MM.1S (cell line): ENCODE measurements at regions not wholly inside any gene's neighbourhood (a gene's known extent, or its start where the extent isn't known, plus 50 kb on each side); places are given as distances from the start of the nearest gene placed in this dataset.

Experiments
- DNase-seq: peaks from one replicate; pipeline ENCODE4 v3.0.0-alpha.2; 2015
- H2AFZ ChIP-seq: fragments of 300-600 bp; sonication (generic); 2 replicates; pipeline ENCODE4 v1.6.0; 2016; ENCODE audit warnings: antibody characterized with exemption, low read length
- H3F3A ChIP-seq: fragments of 300-600 bp; sonication (generic); 2 replicates; pipeline ENCODE4 v1.6.1; 2016; ENCODE audit warnings: mild to moderate bottlenecking, antibody characterized with exemption, low read length, moderate library complexity, mixed read lengths; ENCODE audit not compliant: insufficient read depth
- H3K27ac ChIP-seq: fragments of 300-600 bp; sonication (generic); 2 replicates; pipeline ENCODE4 v1.5.1; 2016; ENCODE audit warnings: mild to moderate bottlenecking, low read length
- H3K27me3 ChIP-seq: fragments of 300-600 bp; sonication (generic); replicated peaks from 2 replicates; pipeline ENCODE4 v1.6.0; 2016; ENCODE audit warnings: low read length; ENCODE audit not compliant: insufficient read depth
- H3K36me3 ChIP-seq: fragments of 300-600 bp; sonication (generic); replicated peaks from 2 replicates; pipeline ENCODE4 v1.6.1; 2016; ENCODE audit warnings: mild to moderate bottlenecking, low read length, mixed read lengths; ENCODE audit not compliant: insufficient read depth
- H3K4me1 ChIP-seq: fragments of 300-600 bp; sonication (generic); 2 replicates; pipeline ENCODE4 v1.6.1; 2016; ENCODE audit warnings: low read length, mixed read lengths
- H3K4me2 ChIP-seq: fragments of 300-600 bp; sonication (generic); 2 replicates; pipeline ENCODE4 v1.6.0; 2016; ENCODE audit warnings: low read depth, low read length
- H3K4me3 ChIP-seq: fragments of 300-600 bp; sonication (generic); 2 replicates; pipeline ENCODE4 v1.5.1; 2016; ENCODE audit warnings: low read length, mixed read lengths
- H3K79me2 ChIP-seq: fragments of 300-600 bp; sonication (generic); 2 replicates; pipeline ENCODE4 v1.6.1; 2016; ENCODE audit warnings: mixed run types, low read length, mixed read lengths
- H3K9ac ChIP-seq: fragments of 300-600 bp; sonication (generic); 2 replicates; pipeline ENCODE4 v1.6.1; 2016; ENCODE audit warnings: low read length, mixed read lengths
- H3K9me2 ChIP-seq: fragments of 300-600 bp; sonication (generic); replicated peaks from 2 replicates; pipeline ENCODE4 v1.6.1; 2016; ENCODE audit warnings: mild to moderate bottlenecking, low read length, mixed read lengths; ENCODE audit not compliant: insufficient read depth
- H3K9me3 ChIP-seq: fragments of 300-600 bp; sonication (generic); replicated peaks from 2 replicates; pipeline ENCODE4 v1.6.1; 2016; ENCODE audit warnings: mild to moderate bottlenecking, low read length, mixed read lengths; ENCODE audit not compliant: insufficient read depth
- H4K20me1 ChIP-seq: fragments of 300-600 bp; sonication (generic); 2 replicates; pipeline ENCODE4 v1.6.1; 2016; ENCODE audit warnings: mild to moderate bottlenecking, low read length, moderate library complexity, mixed read lengths; ENCODE audit not compliant: insufficient read depth
- CTCF ChIP-seq: fragments of 300-600 bp; sonication (generic); IDR thresholded peaks from 2 replicates; pipeline ENCODE4 v1.5.1; 2016; ENCODE audit warnings: antibody characterized with exemption, low read length, mixed read lengths
- EZH2 ChIP-seq: fragments of 300-600 bp; sonication (generic); optimal IDR thresholded peaks from 2 replicates; pipeline ENCODE3; 2017; ENCODE audit warnings: low read depth, mild to moderate bottlenecking, antibody characterized with exemption, low read length, mixed read lengths
- EZH2phosphoT487 ChIP-seq: fragments of 300-600 bp; sonication (generic); IDR thresholded peaks from 2 replicates; pipeline ENCODE4 v1.6.1; 2018; ENCODE audit warnings: antibody characterized with exemption, low read length

- no peaks in the 10 kb centered on the region for H4K20me1 ChIP-seq
- H3K4me1 ChIP-seq: peaks cover 20% of the 10 kb centered on the region
- no peaks in the 10 kb centered on the region for H3K9me3 ChIP-seq
- H2AFZ ChIP-seq: no peak overlapping the region
- H3K9me2 ChIP-seq: no peaks in the 10 kb centered on the region
- H3K9ac ChIP-seq: no peak overlapping the region
- no peak for TF ChIP-seq EZH2
- TF ChIP-seq CTCF: no peak
- no peak for TF ChIP-seq EZH2phosphoT487
- no peak overlapping the region for H3K4me2 ChIP-seq
- H3K4me3 ChIP-seq: no peak overlapping the region
- H3F3A ChIP-seq: peaks cover 23% of the 10 kb centered on the region
- DNase-seq: no peak
- H3K36me3 ChIP-seq: no peaks in the 10 kb centered on the region
- H3K27ac ChIP-seq: no peak overlapping the region
- no peaks in the 10 kb centered on the region for H3K27me3 ChIP-seq
- H3K79me2 ChIP-seq: peaks cover 68% of the 10 kb centered on the region
These were observed 110.7 kb downstream of the KLF12 start for GRCh38 chr13:74023484-74023883.

- Histone ChIP-seq H3K36me3 (no peaks in the 10 kb centered on the region), H3K4me1 (peaks cover 16% of the 10 kb centered on the region), H2AFZ (no peak overlapping the region), H3K79me2 (peaks cover 61% of the 10 kb centered on the region), H4K20me1 (no peaks in the 10 kb centered on the region), H3K27ac (no peak overlapping the region), H3K4me2 (no peak overlapping the region), H3K9me3 (no peaks in the 10 kb centered on the region), H3K9ac (no peak overlapping the region), H3K27me3 (no peaks in the 10 kb centered on the region), H3F3A (peaks cover 7% of the 10 kb centered on the region), H3K9me2 (no peaks in the 10 kb centered on the region), H3K4me3 (no peak overlapping the region)
- TF ChIP-seq EZH2phosphoT487 (no peak), CTCF (no peak), EZH2 (no peak)
- no peak for DNase-seq
These were observed 112.7 kb downstream of the KLF12 start for GRCh38 chr13:74021505-74021904.

DNA sequence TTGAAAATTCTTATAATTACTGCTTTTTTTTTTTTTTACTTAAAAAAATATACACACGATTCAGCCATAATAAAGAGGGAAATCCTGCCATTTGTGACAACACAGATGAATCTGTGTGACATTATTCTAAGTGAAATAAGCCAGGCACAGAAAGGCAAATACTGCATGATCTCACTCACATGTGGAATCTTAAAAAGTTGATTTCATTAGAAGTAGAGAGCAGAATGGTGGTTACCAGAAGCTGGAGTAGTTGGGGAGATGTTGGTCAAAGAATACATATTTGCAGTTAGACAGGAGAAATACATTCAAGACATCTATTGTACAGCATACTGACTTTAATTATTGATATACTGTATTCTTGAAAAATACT, 116.2 kb downstream of the KLF12 start:
- no peak for TF ChIP-seq EZH2phosphoT487
- no peak for TF ChIP-seq CTCF
- TF ChIP-seq EZH2: no peak
- no peak for DNase-seq
- no peak overlapping the region for H3K9ac ChIP-seq
- no peaks in the 10 kb centered on the region for H3F3A ChIP-seq
- no peak overlapping the region for H3K4me2 ChIP-seq
- H3K79me2 ChIP-seq: peaks cover 38% of the 10 kb centered on the region
- H3K27me3 ChIP-seq: no peaks in the 10 kb centered on the region
- H2AFZ ChIP-seq: no peak overlapping the region
- H3K36me3 ChIP-seq: no peaks in the 10 kb centered on the region
- no peaks in the 10 kb centered on the region for H4K20me1 ChIP-seq
- H3K4me3 ChIP-seq: no peak overlapping the region
- H3K4me1 ChIP-seq: 0 out of 2 replicates have a peak, but pooled peaks cover 3% of the 10 kb centered on the region
- no peaks in the 10 kb centered on the region for H3K9me2 ChIP-seq
- H3K27ac ChIP-seq: no peak overlapping the region
- no peaks in the 10 kb centered on the region for H3K9me3 ChIP-seq
